Mononuclear cell (primary cell): ENCODE measurements at regions not wholly inside any gene's neighbourhood (a gene's known extent, or its start where the extent isn't known, plus 50 kb on each side); places are given as distances from the start of the nearest gene placed in this dataset.
A peak's percentile ranks its signal among the peaks of the same experiment; 100 is the strongest.
"Not testable (repeated sequence)": the region's sequence is repeated elsewhere in the genome, so short reads cannot be mapped to it uniquely, and the experiment has no call there.

Source experiments
- H3K27me3 ChIP-seq: 2 replicates; pipeline ENCODE4 v1.6.0; 2011; ENCODE audit warnings: low read length, control low read depth; ENCODE audit not compliant: insufficient read depth
- H3K4me1 ChIP-seq: 2 replicates; pipeline ENCODE4 v1.5.1; 2011; ENCODE audit warnings: mild to moderate bottlenecking, low read length, control low read depth; ENCODE audit not compliant: insufficient read depth
- H3K4me3 ChIP-seq: 2 replicates; pipeline ENCODE4 v1.5.1; 2011; ENCODE audit warnings: mild to moderate bottlenecking, low read length, moderate library complexity
- H3K9me3 ChIP-seq: 2 replicates; pipeline ENCODE4 v1.5.1; 2011; ENCODE audit warnings: low read depth, mild to moderate bottlenecking, control low read depth, low read length

DNA sequence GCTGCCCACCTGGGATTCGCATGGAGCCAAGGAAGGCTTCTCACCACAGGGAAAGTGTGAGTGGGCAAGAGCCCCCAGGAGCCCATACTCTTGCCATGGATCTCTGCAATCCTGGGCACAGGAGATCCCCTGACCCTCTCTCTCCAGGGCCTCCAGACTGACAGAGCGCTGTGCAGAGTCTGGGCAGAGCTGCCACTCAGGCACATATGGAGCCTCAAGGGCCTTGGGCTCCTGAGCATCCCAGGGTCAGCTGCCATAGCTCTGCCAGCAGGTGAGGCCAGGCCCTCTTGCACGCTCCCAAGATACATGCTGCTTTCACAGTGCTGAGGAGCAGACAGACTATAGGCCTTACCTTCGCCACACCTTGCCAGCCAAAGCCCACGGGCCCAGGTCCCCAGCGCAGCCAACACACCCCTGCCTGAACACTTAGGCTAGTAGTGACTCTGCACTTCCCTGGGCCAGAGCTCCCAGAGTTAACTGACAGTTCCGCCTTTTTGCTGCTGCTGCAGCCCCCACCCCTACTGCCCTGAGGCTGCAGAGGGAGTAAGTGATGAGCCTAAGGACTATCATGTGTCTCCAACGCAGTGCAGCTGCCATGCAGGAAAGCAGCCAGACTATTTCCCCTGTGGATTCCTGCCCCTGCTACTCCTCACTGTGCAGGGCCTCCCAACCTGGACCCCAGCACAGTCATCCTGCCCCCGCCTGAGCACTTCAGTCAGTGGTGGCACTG lies 323.2 kb downstream of the SPATA31A1 start:
- not testable (repeated sequence) for H3K27me3 ChIP-seq

DNA sequence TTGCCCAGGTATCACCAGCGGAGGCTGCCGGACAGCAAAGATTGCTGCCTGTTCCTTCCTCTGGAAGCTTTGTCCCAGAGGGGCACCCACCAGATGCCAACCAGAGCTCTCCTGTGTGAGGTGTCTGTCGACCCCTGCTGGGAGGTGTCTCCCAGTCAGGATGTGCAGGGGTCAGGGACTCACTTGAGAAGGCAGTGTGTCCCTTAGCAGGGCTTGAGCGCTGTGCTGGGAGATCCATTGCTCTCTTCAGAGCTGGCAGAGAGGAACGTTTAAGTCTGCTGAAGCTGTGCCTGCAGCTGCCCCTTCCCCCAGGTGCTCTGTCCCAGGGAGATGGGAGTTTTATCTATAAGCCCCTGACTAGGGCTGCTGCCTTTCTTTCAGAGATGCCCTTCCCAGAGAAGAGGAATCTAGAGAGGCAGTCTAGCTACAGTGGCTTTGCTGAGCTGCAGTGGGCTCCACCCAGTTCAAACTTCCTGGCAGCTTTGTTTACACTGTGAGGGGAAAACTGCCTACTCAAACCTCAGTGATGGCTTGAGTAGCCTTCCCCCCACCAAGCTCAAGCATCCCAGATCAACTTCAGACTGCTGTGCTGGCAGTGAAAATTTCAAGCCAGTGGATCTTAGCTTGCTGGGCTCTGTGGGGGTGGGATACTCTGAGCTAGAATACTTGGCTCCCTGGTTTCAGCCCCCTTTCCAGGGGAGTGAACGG lies 325.4 kb downstream of the SPATA31A1 start:
- not testable (repeated sequence) for H3K4me3 ChIP-seq, H3K9me3 ChIP-seq, H3K27me3 ChIP-seq, H3K4me1 ChIP-seq

More for the DNA sequence above, 323.2 kb downstream of the SPATA31A1 start:
- not testable (repeated sequence) for H3K4me1 ChIP-seq, H3K4me3 ChIP-seq, H3K9me3 ChIP-seq

DNA sequence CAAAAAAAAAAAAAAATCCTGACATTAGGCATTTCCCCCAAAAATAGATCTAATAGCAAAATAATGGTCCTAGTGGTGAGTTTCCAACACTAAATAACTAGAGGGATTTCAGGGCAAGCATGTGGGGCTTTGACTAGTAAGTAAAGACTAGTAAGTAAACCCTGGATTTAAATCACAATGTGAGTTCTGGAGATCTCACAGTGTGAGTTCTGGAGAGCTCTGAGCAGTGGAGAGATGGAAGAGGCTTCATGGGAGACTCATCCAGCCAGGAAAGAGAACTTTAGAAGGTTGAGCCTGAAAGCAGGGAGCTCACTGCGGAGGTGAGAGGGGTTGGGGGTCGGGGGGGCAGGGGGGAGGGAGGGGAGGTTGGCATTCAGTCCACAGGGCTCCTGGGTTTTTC lies 373.4 kb downstream of the SPATA31A1 start:
- not testable (repeated sequence) for H3K4me3 ChIP-seq, H3K4me1 ChIP-seq, H3K27me3 ChIP-seq, H3K9me3 ChIP-seq

DNA sequence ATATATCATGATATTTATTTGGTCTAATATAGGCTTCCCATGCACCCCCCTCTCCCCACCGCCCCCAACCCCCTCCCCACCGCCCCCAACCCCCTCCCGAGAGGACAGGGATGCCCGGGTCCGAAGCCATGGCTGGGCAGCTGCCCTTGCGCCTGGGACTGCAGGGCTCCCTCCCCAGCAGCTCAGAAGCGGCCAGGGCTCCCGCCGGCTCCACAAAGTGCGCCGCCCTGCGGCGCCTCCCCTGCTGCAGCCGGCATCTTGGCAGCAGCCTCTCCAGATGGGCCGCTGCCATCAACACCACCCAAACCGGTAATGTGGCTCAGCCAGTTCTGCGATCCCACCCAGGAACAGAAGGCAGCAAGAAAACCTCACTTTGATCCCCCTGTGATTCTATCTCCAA lies 389.4 kb downstream of the SPATA31A1 start:
- not testable (repeated sequence) for H3K27me3 ChIP-seq, H3K9me3 ChIP-seq

DNA sequence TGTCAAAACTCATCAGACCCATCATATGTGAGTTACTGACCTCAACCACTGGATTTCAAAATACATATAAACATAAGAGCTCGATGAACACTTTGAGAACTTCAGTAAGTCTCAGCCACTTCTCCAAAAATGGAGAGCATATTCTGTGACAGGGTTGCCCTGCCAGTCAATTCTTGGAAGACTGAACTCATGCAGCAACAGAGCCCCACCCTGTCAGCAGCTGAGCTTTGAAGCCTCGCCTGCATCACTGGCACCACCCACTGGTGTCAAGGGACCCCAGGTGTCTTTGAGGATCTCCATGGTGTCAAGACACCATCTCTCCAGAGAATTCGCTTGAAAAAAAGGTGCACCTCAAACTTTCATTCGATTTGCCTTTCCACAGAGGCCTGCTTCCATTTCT lies 420.1 kb downstream of the SPATA31A1 start:
- H3K27me3 ChIP-seq, H3K9me3 ChIP-seq: not testable (repeated sequence)

More for the DNA sequence above, 389.4 kb downstream of the SPATA31A1 start:
- H3K4me1 ChIP-seq, H3K4me3 ChIP-seq: not testable (repeated sequence)

GRCh38 chr9:39791356-39791755 lies 435.9 kb downstream of the SPATA31A1 start:
- H3K27me3 ChIP-seq, H3K4me3 ChIP-seq, H3K9me3 ChIP-seq, H3K4me1 ChIP-seq: not testable (repeated sequence)

More for the DNA sequence above, 420.1 kb downstream of the SPATA31A1 start:
- H3K4me1 ChIP-seq, H3K4me3 ChIP-seq: not testable (repeated sequence)

DNA sequence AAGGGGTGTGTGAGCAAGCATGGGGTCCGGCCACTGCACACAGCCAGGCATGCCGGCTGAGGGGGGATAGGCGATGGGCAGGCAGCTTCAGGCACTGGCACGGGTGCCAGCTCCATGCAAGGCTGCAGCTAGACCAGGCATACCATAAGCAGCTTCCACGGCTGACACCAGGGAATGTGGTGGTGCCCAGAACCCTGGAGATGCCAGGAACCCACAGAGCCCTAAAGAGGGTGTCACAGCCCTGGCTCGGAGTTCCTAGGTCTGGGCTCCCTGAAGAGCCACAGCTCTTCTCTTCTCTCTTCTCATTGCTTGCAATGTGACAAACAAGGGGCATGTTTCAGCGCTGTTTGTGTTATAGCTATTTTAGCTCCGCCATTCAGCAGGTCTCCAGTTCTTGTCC lies 442.5 kb downstream of the SPATA31A1 start:
- H3K9me3 ChIP-seq, H3K4me1 ChIP-seq, H3K27me3 ChIP-seq, H3K4me3 ChIP-seq: not testable (repeated sequence)

- not testable (repeated sequence) for H3K9me3 ChIP-seq, H3K4me1 ChIP-seq, H3K4me3 ChIP-seq, H3K27me3 ChIP-seq
Measured at GRCh38 chr9:39799252-39799651, 443.8 kb downstream of the SPATA31A1 start.

DNA sequence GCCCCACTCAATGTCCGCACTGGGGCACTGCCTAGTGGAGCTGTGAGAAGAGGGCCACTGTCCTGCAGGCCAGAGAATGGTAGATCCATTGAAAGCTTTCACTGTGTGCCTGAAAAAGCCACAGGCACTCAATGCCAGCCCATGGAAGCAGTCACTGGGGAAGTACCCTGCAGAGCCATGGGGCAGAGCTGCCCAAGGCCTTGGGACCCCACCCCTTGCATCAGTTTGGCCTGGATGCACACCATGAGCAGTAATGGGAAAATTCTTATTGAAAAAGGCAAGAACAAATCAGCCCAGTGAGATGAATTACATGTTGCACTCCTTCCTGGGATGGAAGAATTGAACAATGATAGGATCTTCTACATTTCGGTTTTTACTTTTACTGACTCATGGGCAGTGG lies 447.1 kb downstream of the SPATA31A1 start:
- not testable (repeated sequence) for H3K27me3 ChIP-seq, H3K4me1 ChIP-seq, H3K9me3 ChIP-seq, H3K4me3 ChIP-seq

DNA sequence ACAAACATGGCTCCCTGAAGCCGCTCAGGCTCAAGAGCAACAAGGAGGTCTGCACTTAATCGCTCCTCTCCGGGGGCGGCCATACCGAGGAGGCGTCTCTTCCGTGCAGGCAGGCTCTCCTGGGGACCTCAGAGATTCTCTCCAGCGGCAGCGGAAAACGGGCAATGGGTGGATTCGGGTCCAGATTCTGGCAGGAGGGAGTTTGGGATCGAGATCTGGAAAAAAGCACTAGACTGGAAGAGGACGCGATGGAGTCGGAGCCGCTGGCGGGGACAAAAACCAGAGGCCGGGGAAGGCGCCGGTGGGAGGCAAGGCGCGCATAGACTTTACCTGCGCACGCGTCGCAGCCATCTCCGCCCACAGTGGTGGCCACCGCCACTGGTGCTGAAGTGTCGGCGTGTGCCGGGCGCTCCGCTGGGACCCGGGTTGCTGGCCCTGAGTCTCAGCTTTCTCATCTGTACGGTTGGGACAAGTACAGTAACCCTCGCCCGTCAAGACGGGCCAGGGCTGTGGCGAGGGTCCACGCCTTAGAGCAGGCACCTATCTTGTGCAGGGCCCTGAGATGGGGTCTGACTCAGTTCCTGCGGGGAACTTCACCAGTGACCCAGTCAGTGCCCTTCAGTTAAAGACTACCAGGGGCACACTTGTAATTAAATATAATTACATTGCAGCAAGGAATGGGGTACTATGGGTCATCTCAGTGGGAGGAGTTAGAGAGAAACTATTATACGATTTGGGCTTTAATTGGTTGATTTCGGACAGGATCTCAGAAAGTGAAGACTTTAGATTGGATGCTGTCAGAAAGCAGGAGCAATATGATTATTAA lies 454.1 kb downstream of the SPATA31A1 start:
- H3K27me3 ChIP-seq, H3K9me3 ChIP-seq, H3K4me1 ChIP-seq: not testable (repeated sequence)
- peak overlapping the region; percentile 61 for H3K4me3 ChIP-seq

DNA sequence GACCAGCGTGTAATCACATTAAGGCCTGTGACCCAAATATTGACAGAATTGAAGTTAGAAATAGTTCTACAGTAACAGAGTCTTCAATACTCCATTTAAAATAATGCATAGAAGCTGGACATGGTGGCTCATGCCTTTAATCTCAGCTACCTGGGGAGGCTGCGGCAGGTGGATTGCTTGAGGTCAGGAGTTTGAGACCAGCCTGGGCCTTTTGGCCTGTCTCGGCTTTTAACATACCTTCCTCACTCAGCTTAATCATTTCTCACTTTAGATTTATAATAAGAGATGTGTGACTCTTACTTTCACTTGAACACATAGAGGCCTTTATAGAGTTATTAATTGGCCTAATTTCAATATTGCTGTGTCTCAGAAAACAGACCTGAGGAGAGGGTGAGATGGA lies 454.9 kb downstream of the SPATA31A1 start:
- H3K4me1 ChIP-seq, H3K4me3 ChIP-seq, H3K27me3 ChIP-seq, H3K9me3 ChIP-seq: not testable (repeated sequence)

DNA sequence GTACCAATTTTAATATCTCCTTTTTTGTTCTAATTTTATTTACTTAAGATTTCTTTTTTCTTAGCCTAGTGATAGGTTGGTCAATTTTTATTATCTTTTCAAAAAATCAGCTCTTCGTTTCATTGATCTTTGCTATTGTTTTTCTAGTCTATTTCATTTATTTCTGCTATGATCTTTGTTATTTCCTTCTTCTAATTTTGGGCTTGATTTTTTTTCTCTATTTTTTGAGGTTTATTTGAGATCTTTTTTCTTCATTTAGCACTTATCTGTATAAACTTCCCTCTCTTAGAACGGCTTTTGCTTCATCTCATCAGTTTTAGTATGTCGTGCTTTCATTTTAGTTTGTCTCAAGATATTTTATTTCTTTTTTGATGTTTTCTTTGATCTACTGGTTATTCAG lies 456.1 kb downstream of the SPATA31A1 start:
- not testable (repeated sequence) for H3K9me3 ChIP-seq, H3K4me3 ChIP-seq, H3K27me3 ChIP-seq, H3K4me1 ChIP-seq

DNA sequence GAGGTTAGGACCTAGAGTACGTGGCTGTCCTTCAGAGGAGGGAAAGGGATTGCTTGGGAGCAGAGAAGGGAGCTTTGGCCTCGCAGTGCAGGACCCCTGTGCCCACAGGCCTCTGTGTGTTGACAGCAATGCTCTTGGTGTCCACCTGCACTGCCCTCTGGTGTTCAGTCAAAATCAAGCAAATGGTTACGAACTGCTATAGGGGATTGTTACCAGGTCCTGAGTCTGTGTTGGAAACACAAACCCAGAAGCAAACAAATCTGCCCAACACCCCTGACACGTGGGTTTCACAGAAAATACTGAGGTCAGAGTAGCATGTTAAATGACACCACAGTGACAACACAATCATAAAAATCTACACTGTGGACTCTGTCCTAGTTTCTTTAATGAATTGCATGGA lies 473.0 kb downstream of the SPATA31A1 start:
- not testable (repeated sequence) for H3K4me3 ChIP-seq

More for the DNA sequence above, 473.0 kb downstream of the SPATA31A1 start:
- not testable (repeated sequence) for H3K9me3 ChIP-seq, H3K27me3 ChIP-seq, H3K4me1 ChIP-seq
